HUDEP-2 (cell line): ENCODE measurements at regions not wholly inside any gene's neighbourhood (a gene's known extent, or its start where the extent isn't known, plus 50 kb on each side); places are given as distances from the start of the nearest gene placed in this dataset.
"Not testable (repeated sequence)": the region's sequence is repeated elsewhere in the genome, so short reads cannot be mapped to it uniquely, and the experiment has no call there.

ENCODE experiments used
- DNase-seq, 76 experiments: peaks; one replicate each; lab custom pipeline; 2025; ENCODE audit not compliant: unreplicated experiment in 76 of 76; lab: John Stamatoyannopoulos, UW

DNA sequence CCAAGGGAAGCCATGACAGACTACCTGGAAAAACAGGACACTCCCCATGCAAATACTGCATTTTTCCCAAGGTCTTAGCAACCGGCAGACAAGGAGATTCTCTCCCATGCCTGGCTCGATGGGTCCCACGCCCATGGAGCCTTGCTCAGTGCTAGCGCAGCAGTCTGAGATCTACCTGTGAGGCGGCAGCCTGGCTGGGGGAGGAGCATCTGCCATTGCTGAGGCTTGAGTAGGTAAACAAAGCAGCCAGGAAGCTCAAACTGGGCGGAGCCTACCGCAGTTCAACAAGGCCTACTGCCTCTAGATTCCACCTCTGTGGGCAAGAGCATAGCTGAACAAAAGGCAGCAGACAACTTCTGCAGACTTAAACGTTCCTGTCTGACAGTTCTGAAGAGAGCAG lies 1417.2 kb downstream of the FSTL5 start:
- not testable (repeated sequence) for DNase-seq

DNA sequence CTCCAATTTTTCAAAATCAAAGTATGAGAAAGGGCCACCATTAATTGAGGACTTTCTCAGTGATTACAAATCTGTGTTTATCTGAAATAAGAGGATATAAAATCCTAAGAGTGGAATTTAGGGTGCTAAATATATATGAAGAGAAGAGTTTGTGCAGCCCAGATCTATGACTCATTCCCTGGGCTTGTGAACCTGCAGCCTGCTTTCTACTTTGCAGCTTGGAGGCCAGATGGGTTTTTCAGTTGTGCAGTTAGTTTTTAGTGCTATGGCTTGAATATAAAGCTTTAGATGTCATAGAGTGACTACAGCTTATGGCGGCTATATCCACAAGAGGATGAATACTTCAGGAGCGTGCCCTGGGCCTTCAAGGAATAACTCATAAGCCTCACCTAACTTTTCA lies 1391.1 kb downstream of the FSTL5 start:
- no peak for DNase-seq

DNA sequence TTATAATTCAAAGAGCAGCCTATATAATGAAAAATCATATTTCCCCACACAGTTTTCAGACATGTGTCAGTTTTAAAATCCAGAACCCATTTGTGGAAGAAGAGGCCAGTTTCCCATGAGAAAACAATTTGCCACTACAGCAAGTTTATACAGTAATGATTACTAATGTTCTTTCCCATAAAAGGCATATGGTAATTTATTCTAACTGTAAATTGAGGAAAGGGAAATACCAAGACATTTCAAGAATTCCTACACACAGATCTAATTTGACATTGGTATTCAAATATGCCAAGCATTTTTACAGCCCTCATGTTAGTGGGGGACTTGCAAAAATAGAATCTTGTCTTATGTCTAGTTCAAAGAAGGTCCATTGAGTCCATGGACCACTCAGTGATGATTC lies 1368.6 kb downstream of the FSTL5 start:
- DNase-seq, result no peak

DNA sequence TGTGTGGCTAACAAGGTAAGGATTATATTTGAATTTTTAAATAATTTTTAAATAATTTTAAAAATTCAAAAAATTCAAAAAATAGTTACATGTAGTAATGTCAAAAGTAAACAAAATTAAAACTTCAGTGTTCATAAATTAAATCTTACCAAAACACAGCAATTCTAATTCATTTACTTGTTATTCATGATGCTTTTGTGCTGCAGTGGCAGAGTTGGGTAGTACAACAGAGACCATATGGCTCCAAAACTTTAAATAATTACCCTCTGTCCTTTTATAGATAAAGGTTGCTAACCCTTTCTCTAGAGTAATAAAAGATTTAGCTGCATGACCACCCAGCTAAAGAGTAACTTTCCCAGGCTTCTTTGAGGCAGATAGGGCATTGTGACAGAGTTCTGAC lies 1355.6 kb downstream of the FSTL5 start:
- no peak for DNase-seq

DNA sequence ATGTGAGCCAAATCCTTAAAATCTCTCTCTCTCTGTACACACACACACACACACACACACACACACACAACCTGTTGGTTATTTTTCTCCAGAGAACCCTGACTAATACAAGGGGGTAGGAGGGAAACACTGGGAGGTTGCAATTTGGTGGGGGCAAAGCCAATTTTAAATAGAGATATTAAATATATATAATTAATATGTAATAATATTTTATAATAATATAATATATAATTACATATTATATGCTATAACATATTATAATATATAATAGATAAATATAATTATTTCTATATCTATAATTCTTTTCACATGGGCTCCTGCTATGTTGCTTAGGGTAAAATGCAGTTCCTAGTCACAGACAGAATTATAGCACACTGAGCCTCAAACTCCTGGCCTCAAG lies 1354.2 kb downstream of the FSTL5 start:
- no peak for DNase-seq

DNA sequence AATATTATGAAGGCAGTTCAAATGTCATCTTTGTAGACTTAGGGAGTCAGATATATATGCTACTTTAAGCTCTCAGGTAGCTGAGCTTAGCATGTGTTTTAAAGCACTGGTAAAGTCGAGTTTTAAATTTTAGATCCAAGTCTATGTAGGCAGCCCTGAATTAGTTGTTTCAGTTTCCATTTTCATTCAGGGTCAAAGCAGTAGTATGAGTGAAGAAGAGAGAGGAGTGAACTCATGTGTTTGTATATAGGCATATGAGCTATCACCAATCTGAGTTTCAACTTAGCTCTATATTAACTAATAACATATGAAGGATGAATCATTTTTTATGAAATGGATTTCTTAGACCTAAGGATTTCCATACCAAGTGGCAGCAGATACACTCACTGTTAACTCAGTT lies 1353.4 kb downstream of the FSTL5 start:
- DNase-seq, result no peak

DNA sequence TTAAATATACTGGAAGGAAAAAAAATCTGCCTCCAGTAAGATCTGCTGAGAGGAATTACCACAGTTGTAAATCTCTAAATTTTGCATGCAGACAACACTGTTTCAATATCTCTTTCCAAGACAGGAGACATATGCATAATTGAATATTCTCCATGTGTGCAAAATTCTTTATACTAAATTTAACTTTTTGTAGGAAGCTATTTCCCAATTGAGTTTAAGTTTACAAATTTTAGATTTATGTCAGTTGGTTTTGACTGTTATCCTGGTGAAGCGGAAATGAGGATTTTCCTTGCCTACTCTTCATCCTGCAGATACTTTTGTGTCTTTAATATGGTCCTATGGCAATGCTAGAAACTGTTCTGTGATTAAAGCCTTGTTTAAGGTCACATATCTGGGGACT lies 1352.9 kb downstream of the FSTL5 start:
- no peak for DNase-seq

DNA sequence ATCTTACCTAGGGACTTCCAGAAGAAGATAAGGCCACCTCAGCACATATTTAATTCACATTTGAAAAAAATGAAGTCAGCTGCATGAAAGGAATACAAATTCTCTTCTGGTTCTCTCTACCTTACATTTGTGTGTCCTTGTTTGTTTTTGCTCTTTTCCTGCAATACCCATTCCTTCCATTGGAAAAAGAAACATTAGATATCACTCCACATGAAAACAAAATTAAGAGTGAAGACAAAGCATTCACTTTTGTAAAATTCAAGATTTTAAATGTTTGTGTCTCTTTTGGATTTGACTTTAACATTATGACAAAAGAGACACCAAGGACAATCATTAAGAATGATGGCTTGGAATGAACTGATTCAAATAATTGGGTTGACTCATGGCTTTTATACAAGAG lies 1351.8 kb downstream of the FSTL5 start:
- no peak for DNase-seq

DNA sequence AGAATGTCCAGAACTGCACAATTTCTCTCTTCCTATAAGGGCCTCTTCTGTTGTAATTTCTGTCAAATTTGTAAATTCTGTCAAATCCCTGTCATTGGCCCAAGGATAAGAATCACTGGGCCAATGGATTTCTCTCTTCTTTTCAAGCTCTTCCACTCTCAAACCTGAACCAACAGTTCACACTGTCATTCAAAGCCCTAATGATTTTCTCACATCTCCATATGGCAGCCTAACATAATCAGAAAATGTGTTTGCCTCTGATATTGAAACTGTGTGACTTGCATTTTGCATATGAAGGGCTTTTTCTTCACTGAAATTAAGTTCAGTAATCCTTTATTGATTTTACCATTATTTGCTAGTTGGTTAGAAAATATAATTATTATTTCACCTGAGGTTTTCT lies 1349.1 kb downstream of the FSTL5 start:
- no peak for DNase-seq

DNA sequence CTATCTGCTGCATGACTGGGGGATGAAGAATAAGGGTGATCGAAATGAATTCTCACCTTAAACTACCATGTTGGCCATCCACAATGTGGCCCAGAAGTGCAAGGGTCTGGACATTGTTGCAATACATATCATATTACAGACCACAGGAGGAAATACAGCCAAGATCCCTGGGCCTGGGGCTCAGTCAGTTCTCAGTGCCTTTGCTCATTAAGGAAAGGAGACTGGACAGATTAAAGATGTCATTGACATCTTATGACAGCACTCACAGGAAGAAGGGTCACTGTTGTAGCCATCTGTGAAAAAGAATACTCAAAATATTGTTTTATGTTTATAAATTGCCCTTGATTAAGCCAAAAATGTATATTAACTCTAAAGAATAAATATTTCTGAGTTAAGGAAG lies 1345.2 kb downstream of the FSTL5 start:
- DNase-seq, result no peak

DNA sequence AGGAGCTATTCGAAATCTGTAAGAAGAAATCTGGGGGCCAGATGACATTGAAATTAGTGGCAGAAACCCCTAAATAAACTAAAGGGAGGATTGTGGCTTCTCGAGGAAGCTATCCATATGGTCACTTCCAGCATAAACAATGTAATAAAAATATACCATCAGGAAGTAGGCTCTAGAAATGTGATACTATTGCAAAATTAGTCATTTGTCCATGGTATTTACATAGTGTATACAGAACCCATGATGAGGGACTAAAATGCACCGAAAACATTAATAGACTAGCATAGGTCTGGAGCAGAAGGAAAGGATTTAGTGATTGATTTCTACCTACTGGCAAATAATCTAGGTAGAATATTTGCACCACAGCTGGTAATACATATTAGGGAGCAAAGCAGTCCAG lies 1344.0 kb downstream of the FSTL5 start:
- no peak for DNase-seq

DNA sequence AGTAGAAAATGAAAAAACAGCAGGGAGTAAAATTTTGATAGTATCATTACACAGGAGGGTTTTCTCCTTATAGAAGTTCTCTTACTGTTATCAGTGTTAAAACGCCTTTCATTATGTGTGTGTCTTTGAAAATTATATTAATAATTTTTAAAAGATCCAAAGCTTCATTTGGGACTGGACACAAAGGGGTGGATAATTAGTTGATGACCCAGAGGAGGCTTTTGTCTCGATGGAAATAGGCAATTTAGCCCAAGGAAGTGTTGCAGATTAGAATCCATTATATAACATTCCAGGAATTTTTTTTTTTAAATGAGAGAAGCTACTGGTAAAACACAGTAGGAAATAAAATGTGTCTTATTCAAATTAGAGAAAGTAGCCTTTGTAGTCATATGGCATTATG lies 1339.3 kb downstream of the FSTL5 start:
- DNase-seq, result no peak

DNA sequence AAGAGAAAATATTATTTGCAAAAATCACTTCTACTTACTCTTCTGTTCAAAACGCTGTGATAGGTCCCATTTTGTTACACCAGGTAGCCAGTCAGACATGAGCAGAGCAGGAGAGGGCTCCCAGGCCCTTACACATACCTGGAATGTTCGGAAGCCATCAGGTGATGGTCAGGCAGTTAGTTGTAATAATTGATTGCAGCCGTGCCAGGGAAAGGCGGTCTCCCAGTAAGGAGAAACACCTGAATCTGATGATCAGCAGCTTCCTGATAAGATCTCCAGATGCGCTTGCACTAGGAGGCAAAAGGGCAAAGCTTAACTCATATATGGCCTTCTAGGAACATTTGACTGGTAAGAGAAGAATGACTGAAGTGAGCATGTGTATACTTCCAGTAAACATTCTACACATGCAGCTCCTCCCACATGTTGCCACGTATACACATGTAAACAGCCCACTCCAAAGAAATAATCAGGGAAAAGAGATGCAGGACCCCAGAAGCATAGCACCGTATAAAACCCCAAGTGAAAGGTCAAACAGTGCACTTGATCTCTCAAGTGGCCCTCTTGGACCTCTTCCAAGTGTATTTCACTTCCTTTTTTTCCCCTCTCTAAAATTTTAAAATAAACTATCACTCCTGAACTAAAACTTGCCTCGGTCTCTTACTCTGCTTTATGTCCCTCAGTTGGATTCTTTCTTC lies 1338.0 kb downstream of the FSTL5 start:
- DNase-seq, result no peak

DNA sequence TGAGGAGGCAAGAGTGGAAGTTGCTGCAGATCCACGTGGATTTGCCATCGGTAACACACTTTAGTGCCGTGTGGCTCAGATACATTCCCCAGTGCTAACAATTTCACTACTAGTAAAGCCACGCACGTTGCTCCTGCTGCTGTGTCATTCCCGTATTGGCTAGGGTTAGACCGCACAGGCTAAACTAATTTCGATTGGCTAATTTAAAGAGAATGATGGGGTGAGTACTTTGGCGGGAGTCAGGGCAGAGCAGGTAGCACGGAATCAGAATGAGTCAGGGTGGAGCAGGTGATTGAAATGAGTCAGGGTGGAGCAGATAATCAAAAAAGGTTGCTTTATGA lies 1337.5 kb downstream of the FSTL5 start:
- no peak for DNase-seq

DNA sequence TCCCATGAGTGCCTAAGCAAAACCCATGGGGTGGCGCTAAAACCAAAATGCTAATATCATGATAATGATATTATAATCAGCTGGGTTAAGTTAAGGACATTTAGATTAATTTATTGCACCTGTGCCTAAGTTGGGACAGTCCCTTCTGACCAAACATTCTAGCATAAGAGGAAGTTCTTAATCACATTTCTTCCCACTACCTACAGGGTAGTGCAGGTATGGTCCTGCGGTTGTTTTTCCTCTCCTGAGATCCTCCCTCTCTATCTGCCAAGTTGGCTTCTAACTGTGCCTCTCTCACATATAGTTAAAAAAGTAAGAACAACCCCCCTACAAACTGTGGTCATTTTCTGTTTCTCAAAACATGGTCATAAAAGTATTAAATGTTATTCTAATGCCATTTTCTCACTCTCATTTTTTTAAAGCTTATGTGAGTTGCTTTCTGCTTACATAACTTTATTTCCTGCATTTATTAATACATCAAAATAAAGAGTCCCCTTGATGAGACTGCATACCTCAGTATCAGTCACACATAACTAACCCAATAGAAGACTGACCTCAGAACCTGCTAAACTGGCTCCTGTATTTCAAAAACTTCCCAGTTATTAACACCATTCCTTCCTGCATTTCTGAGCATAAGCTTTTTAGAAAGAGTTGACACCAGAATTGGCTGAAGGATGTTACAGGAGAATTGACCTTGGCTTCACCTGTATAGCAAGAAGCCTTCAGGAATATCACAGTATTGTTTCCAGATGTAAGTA lies 1332.5 kb downstream of the FSTL5 start:
- DNase-seq, result no peak

DNA sequence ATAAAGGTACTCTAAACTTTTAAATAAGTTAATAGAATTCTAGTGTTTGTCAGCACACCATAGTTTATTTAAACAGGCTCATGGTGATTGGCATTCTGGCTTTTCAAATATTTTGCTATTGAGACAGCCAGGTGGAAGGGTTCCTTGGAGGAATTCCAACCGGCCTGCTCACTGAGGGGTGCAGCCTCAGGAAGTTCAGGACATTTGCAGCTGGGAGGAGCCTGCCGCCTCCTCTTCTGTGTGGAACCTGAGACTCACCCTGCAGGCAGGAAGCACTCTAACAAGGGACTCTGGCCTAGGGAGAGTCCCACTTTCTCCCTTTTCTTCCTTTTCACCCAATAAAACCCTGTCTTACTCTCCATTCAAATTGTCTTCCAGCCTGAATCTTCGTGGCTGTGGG lies 1328.0 kb downstream of the FSTL5 start:
- no peak for DNase-seq

DNA sequence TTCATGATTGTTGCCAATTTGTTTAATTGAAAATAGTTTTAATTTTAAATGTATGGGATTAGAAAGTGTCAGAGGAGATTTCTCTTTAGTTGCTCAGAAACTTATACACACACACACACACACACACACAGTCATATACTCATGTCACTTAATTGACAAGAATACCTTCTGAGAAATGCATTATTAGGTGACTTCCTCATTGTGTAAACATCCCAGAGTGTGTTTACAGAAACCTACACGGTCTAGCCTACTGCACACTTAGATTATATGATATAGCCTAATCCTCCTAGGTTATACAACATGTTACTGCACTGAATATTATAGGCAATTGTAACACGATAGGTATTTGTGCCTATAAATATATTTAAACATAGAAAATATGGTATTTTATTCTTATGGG lies 1327.4 kb downstream of the FSTL5 start:
- no peak for DNase-seq

DNA sequence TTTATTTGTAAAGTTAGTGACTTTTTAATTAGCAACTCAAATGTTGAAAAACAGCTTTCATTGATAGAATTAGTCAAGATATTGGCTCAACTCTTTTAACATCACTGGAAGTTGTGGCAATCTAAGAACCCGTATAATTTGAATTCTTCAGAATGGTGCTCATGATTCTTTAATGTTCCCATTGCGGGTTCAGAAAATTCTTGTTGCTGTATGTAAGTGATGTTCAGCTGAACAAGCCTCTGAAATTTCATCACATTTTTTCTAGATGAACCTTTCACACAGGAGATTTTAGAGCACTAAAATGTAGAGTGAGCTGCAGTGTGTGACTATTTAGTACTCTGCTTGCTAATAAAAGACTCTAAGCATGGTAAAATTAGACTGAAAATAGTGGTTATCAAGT lies 1317.7 kb downstream of the FSTL5 start:
- no peak for DNase-seq

DNA sequence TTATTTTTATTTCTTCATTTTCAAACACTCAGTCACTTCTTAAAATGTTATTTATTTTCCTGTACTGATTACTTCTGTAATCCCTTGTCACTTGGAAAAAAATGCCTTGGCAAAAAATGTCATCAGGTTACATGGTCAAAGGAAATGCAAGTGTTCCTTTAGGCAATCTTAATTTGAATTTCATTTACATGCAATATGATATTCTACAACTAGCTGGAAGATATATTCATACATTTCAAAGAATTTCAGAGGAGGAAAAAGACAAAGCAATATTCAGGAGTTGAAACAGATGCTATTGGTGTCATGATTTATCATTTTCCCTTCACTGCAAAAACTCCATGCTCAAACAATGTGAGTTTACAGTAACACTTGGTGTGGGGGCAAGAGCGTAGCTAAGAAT lies 1316.6 kb downstream of the FSTL5 start:
- DNase-seq, result no peak

DNA sequence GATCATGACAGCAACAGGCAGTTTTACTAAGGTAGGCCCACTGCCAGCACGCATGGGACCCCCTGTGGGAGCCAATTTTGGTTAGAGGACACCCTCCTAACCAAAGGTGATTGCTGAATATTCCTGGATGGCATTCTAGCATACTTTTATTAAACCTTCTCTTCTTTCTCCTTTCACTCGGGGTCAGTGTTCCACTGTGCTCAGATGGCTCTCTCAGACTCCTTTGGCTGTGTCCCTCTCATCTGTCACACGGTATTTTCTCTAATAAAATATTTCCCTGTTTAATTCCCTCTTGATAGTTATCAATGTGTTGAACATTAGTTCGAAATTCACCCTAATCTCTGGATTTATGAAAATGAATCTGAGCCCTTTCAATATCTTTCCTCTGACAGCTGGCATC lies 1315.3 kb downstream of the FSTL5 start:
- no peak for DNase-seq

DNA sequence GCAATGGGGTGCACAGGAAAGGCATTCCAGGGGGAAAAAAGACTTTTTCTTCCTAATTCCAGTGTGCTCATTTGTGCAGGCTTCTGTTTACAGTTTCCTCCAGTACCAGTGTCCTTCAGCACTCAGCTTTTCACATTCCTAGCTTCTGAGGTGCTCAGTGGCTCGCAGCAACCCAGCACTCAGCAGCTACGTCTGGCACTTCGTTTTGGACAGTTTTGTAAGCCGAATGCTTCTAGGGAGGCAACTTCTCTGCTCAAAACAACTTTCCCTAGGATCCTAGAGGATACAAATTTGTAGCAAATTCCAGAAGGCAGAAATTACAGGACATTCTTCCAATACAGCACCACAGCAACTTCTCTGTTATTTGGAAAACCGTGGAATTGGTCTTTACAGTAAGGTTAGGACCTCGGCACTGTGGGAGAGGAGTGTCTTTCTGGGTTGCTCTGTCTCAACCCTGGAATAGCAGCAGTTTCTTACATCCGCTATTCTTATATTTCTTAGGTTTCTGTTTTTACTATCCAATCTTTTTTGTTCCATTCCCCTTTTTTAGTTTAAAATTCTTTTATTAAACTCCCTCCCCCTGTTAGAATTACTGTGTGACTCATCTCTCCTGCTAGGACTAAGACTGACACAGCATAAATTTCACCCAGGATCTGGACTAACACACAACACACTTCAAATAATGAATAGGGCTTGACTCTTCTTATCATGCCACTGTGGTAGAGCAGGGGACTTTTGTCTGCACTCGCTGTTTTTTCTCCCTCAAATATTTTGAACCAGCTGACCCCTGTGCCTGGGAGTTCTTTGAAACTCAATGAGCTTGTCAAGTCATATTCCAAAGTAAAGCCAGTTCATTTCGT lies 1314.7 kb downstream of the FSTL5 start:
- no peak for DNase-seq

DNA sequence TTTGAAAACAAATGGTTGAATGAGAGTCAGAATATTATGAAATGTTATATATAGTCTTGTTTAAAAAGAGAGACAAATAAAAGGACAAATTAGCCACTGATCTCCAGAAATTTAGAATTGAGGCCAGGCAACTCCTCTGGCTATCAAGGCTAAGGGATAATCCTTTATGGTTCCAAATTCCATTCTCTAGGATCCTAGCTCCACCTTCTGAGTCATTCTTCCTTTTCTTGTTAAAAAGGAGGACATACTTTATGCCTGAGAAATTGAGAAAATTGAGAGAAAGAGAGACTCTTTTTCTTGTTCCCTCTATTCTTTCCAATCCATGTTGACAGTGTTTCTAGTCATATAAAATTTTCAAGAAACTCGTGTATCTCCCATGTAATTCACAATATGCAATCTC lies 1299.5 kb downstream of the FSTL5 start:
- DNase-seq, result no peak
